ENCODE measurements at regions not wholly inside any gene's neighbourhood (a gene's known extent, or its start where the extent isn't known, plus 50 kb on each side); places are given as distances from the start of the nearest gene placed in this dataset.

GRCh38 chr12:127592245-127592644 lies 674.7 kb upstream of the TMEM132C start:
- no peaks in the 10 kb centered on the region for H3K36me3 ChIP-seq (replicated peaks in 1 of 2)
- no peaks in the 10 kb centered on the region for H3K4me1 ChIP-seq (replicated peaks in 1 of 2)
- H3K27ac ChIP-seq, result no peak overlapping the region
- 67 to 73% (median 69%) methylated on average over 5 of the region's 5 CpGs for WGBS, 4 donors
- intact Hi-C loops (cut with DNase I), result no loop called here
- H3K9me3 ChIP-seq (replicated peaks in 1 of 3), result no peaks in the 10 kb centered on the region
- no peak overlapping the region for H3K4me3 ChIP-seq
- no peak for DNase-seq
- no peaks in the 10 kb centered on the region for H3K27me3 ChIP-seq
- TF ChIP-seq POLR2A (IDR thresholded peaks at IDR 0.05) (no peak), CTCF (IDR thresholded peaks at IDR 0.05) (no peak)

- no peak overlapping the region for H3K27ac ChIP-seq
- no peaks in the 10 kb centered on the region for H3K9me3 ChIP-seq (replicated peaks in 1 of 3)
- H3K4me1 ChIP-seq (replicated peaks in 1 of 2), result no peaks in the 10 kb centered on the region
- WGBS, 4 donors, result 76 to 92% (median 83%) methylated on average over 6 of the region's 6 CpGs
- no peak for TF ChIP-seq CTCF (IDR thresholded peaks at IDR 0.05)
- TF ChIP-seq POLR2A (IDR thresholded peaks at IDR 0.05), result no peak
- DNase-seq, result no peak
- no peak overlapping the region for H3K4me3 ChIP-seq
- H3K36me3 ChIP-seq (replicated peaks in 1 of 2), result no peaks in the 10 kb centered on the region
- intact Hi-C loops (cut with DNase I), result no loop called here
- no peaks in the 10 kb centered on the region for H3K27me3 ChIP-seq
Measured at GRCh38 chr12:127594351-127594970, 672.5 kb upstream of the TMEM132C start.

DNA sequence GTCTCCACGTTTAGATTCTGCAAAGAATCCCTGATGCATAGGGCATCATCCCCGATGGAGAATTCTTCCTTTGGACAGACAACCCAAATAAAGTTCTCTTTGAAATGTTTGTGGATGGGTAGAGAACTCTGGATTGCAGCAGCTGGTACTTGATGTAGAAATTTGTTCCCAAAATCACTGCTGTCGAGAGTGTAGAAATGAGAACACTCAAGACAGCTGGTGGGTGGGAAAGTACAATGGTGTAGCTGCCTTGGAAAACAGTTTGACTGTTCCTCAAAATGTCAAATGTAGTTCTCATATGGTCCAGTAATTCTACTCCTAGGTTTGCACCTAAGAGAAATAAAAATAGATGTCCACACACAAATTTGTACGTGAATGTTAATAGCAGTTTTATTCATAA lies 671.5 kb upstream of the TMEM132C start:
- Histone ChIP-seq H3K27me3 (no peaks in the 10 kb centered on the region), H3K9me3 (replicated peaks in 1 of 3) (no peaks in the 10 kb centered on the region), H3K4me1 (replicated peaks in 1 of 2) (no peaks in the 10 kb centered on the region), H3K27ac (no peak overlapping the region), H3K4me3 (no peak overlapping the region), H3K36me3 (replicated peaks in 1 of 2) (no peaks in the 10 kb centered on the region)
- 88 to 92% (median 89%) methylated on average over 4 of the region's 4 CpGs for WGBS, 4 donors
- TF ChIP-seq POLR2A (IDR thresholded peaks at IDR 0.05), result no peak
- no peak for TF ChIP-seq CTCF (IDR thresholded peaks at IDR 0.05)
- intact Hi-C loops (cut with DNase I), result no loop called here
- no peak for DNase-seq

- Histone ChIP-seq H3K36me3 (replicated peaks in 1 of 2) (no peaks in the 10 kb centered on the region), H3K9me3 (replicated peaks in 1 of 3) (no peaks in the 10 kb centered on the region), H3K27me3 (no peaks in the 10 kb centered on the region), H3K27ac (no peak overlapping the region), H3K4me1 (replicated peaks in 1 of 2) (no peaks in the 10 kb centered on the region), H3K4me3 (no peak overlapping the region)
- no peak for TF ChIP-seq POLR2A (IDR thresholded peaks at IDR 0.05)
- no peak for TF ChIP-seq CTCF (IDR thresholded peaks at IDR 0.05)
- intact Hi-C loops (cut with DNase I), result no loop called here
- no peak for DNase-seq
- 92 to 95% (median 94%) methylated on average over 4 of the region's 4 CpGs for WGBS, 4 donors
Measured at GRCh38 chr12:127596891-127597290, 670.1 kb upstream of the TMEM132C start.

Data from adrenal gland (tissue), 9 donors.